AG20443 (cell line): ENCODE measurements at regions not wholly inside any gene's neighbourhood (a gene's known extent, or its start where the extent isn't known, plus 50 kb on each side); places are given as distances from the start of the nearest gene placed in this dataset.

ENCODE experiments used
- DNase-seq: peaks from one replicate; pipeline ENCODE4 v3.0.0; 2012; ENCODE audit warnings: low spot score, mixed read lengths

- DNase-seq = no peak
These were observed 53.4 kb upstream of the ECI2 start for GRCh38 chr6:4188801-4189200.

GRCh38 chr6:4187480-4187879 lies 52.1 kb upstream of the ECI2 start:
- no peak for DNase-seq

- DNase-seq = no peak
These were observed 51.0 kb upstream of the ECI2 start for GRCh38 chr6:4186385-4186784.

GRCh38 chr6:4185846-4186245 lies 50.5 kb upstream of the ECI2 start:
- no peak for DNase-seq

- DNase-seq = no peak
These were observed 50.0 kb upstream of the ECI2 start for GRCh38 chr6:4185419-4185818.
